Left cardiac atrium (tissue), 4 donors: ENCODE measurements at regions not wholly inside any gene's neighbourhood (a gene's known extent, or its start where the extent isn't known, plus 50 kb on each side); places are given as distances from the start of the nearest gene placed in this dataset.
"Not testable (repeated sequence)": the region's sequence is repeated elsewhere in the genome, so short reads cannot be mapped to it uniquely, and the experiment has no call there.

Source experiments
- ATAC-seq, 2 donors: fragments of 200-7000 bp; cut with Tn5 transposase; one replicate each; pipeline ENCODE4 v1.9.1; 2020; ENCODE audit warnings: mild to moderate bottlenecking in 2 of 2, moderate library complexity in 2 of 2
- DNase-seq: peaks from one replicate; pipeline ENCODE4 v3.0.0-alpha.2; 2020
- intact Hi-C, 2 donors: fragments of 100-400 bp; cut with DNase I; formaldehyde crosslinking; loops; one replicate each; pipeline versions ENCODE4 v1.14.1 to v1.15.1; 2022 to 2023
- donor health status: DM: no; HTN: yes; CAD: no.
- donor health status: DM: no; HTN: yes; CAD: no; lungs with severe emphysema.
- donor health status: DM: yes; HTN: yes; CAD: no.
- donor health status: Dilated cardiomyopathy.

DNA sequence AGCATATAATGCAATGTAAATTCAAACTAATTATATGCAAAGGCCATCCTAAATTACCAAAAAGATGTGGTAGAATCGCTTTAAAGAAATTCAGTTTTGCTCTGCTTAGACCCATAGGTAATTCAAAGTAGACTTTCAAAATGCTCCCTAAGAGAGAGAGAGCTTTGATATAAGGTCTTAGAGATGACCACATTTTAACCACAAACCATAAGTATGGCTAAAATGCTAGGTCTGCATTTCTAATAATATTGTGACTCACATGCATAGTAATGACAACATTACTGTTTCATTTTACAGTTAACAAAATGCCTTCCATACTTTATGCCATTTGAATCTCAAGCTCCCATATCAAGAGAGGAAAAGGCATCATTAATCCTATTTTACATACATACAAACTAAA, 144.5 kb downstream of the RAD51AP2 start:
- no peak for DNase-seq
- ATAC-seq = no peak
- intact Hi-C loops = no loop called here

DNA sequence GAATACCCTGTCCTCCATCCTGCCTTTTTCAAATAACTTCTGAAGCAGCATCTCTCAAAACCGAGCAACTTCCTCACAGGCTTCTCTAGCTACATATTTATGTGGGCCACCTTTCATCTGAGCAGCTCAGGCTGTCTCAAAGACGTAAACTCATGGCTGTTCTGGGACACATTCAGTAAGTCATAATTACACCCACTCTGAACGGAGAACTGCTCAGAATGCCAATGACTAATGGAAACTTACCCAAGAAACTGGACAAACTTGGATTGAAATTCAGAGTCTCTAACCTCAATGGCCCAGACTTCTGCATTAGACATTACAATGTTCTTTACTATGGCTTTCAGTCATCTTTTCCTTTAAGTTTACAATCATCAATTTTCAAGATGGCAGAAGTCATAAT, 145.2 kb downstream of the RAD51AP2 start:
- intact Hi-C loops = no loop called here
- DNase-seq = no peak
- ATAC-seq = no peak

DNA sequence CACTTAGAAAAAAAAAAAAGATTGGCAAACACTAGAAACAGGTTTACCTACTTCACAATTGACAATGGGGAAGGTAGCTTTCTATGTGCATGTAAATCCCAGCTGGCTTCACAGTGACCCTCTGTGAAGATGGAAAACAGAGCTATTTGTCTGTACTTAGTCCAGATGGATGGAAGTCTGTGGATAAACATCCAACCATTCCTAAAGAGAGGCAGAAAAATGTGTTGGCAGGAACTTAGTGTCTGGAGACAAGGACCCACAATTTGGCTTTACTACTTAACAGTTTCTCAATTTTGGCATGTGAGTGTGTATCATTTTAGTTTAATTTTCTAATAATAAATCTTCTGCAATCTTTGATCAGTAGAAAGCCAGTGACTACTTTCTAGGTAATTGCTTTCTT, 154.4 kb downstream of the RAD51AP2 start:
- intact Hi-C loops = no loop called here
- no peak for ATAC-seq
- no peak for DNase-seq

DNA sequence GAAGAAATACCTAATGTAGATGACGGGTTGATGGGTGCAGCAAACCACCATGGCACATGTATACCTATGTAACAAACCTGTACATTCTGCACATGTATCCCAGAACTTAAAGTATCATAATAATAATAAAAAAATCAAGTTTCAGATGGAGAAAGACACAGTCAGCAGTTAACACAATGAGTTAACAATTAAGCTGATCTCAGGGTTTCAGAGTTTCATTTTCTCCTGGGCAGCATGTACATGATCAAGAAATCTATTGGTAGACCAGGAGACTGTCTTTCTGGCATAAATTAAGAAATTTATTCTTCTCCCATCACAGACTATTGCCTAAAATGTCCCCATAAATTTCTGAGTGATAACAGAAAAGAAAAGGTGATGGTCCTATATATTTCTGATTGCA, 155.3 kb downstream of the RAD51AP2 start:
- no peak for ATAC-seq
- intact Hi-C loops = no loop called here
- no peak for DNase-seq

DNA sequence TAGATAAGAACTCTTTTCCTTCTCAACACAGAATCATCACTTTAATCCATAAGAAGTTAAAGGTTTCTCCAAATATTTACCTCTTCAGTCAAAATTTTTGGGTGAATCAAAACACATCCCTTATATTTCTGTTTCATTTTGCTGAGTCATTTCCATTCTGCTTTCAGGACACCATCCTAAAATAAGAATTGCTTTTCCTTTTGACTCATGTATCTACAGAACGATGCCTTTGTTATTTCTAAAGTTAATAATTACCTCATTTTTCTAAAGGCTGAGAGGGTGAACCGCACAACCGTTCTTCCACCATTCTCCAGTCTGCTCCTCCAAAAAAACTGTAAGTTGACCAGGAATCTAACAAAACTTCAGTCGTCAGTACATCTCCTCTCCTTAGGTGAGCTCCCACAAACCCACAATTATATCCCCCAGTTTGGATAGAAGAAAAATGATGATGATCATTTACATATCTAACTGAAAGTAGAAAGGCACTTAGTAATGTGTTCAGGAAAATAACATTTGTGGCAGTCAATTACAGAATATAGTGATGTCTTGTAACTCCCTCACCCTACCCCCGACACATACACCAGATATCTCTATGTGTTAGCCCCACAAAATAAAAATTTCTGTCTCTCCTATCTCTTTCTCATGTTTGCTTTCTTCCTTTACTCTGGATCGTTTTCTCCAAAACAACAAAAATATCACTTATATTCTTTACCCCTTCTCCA, 162.5 kb downstream of the RAD51AP2 start:
- intact Hi-C loops = no loop called here
- no peak for ATAC-seq
- no peak for DNase-seq

DNA sequence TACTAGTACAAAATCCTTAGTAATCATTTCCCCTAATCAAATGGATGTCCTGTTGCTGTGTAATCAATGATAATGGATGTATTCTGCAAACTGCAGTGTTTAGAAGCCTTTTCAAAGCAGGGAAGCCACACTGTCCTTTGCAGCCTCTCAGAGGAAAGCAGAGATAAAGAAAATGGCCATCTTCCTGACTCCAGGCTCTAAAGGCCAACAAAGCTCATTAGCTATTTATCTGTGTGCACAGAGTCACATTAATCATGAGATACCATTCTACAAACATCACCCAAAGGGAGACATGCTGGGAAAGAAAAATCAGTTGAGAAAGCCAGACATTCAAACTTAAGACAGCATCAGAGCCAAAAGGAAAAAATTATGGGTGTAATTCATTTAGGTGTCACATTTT, 165.0 kb downstream of the RAD51AP2 start:
- intact Hi-C loops = no loop called here
- no peak for DNase-seq
- ATAC-seq = no peak

DNA sequence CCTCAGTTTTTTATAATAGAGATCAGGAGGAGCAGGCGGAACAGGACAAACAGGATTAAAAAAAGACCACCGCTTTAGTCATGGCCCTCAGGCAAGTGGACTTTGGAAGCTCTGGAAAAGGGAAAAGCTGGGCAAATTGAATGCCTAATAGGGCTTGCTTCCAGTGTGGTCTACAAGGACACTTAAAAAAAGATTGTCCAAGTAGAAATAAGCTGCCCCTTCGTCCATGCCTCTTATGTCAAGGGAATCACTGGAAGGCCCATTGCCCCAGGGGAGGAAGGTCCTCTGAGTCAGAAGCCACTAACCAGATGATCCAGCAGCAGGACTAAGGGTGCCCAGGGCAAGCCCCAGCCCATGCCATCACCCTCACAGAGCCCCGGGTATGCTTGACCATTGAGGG, 175.5 kb downstream of the RAD51AP2 start:
- ATAC-seq, intact Hi-C loops, DNase-seq: not testable (repeated sequence)

DNA sequence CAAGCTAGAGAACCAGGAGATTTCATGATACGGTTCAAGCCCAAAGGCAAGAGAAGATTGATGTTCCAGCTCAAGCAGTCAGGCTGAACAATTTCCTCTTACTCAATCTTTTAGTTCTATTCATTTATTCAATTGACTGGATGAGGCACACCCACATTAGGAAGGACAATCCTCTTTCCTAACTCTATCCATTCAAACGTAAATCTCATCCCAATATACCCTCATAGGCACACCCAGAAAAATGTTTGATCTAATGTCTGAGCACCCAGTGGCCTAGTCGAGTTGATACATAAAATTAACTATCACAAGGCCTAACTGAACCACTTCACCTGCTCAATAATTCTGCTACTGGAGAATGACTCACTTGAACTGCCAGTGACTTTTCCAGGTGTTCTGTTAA, 180.7 kb downstream of the RAD51AP2 start:
- DNase-seq (no peak), ATAC-seq (no peak)
- intact Hi-C loops = no loop called here

DNA sequence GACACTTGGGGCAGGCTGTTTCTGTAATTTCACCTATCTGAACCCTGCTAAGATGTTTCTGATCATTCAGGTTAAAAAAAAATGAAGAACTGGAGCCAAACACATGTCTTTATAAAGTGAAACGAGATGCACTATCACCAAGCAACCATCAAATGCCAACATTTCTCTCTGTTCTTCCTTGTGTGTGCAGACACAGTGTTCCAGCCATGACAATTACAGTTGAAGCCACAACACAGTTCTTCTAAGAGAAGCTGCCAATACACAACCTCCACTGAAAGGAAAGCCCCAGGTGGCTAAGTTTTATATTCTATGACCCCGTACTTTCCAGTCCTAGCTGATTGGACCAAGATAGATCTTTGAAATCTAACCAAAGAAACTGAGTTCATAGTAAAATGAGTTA, 181.8 kb downstream of the RAD51AP2 start:
- DNase-seq (no peak), ATAC-seq (no peak)
- intact Hi-C loops = no loop called here

DNA sequence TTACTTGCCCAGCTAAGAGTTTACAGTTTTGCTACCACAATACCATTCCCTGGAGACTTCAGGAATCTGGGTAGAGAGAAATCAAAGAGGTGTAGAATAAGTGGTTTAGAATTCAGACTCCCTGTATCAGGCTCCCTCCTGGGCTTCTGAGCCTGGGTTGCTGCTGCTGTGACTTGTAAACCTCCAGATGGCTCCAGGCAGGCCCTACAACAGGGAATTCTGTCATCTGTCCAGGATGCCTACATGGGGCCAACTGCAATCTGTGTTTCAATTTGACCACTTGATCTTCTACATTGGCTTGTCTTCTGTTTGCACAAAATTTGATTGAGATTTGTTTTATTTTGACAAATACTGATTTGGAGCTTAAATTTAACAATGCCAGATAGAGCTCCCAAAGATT, 183.9 kb downstream of the RAD51AP2 start:
- intact Hi-C loops = no loop called here
- DNase-seq (no peak), ATAC-seq (no peak)

DNA sequence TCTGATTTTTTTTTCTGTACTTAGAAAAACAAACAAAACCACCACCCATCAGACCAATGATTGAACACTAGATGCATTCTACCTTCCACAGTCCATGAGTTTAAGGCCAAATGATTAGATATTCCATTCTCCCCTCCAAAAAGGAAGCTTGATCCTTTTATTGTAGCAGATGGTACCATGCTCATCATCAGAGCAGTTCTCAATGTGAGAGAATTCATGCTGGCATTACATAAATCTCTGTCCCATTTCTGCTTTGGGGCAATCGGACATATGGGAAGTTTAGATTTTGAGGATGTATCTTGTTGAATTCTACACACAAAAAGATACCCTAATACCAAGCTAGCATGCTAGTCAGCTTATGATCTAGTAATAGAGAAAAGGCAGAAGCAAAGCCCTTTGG, 186.6 kb downstream of the RAD51AP2 start:
- intact Hi-C loops = no loop called here
- ATAC-seq = no peak
- no peak for DNase-seq

DNA sequence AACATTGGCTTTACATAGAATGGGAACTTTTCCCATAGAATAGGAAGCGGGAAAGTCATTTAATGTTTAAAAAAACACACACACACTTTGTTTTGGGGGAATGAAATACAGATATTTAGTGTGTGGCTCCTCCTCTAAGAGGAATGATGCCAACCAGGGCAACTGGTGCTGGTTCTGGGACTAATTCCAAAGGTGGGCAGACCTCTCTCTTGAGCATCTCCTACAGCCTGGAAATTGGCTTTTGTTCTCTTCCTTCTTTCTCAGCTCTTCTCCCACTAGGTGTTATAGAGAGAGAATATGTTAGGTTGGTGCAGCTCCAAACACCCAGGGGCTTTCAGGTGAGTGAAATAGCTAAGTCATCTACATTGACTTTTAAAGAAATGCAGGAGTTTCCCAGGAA, 190.1 kb downstream of the RAD51AP2 start:
- DNase-seq = no peak
- ATAC-seq = no peak
- intact Hi-C loops = no loop called here

DNA sequence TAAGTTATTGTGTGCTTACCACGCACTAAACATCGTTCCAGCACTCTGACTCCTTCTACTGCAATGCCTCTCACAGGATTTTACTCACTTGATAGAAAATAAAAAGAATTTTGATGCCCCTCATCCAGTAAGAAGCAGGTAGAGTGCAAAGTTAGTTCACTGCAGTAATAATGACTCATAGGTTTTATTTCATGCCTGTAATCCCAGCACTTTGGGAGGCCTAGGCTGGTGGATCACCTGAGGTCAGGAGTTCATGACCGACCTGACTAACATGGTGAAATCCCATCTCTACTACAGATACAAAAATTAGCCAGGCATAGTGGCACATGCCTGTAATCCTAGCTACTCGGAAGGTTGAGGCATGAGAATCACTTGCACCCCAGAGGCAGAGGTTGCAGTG, 190.6 kb downstream of the RAD51AP2 start:
- intact Hi-C loops = no loop called here
- DNase-seq = no peak
- no peak for ATAC-seq

DNA sequence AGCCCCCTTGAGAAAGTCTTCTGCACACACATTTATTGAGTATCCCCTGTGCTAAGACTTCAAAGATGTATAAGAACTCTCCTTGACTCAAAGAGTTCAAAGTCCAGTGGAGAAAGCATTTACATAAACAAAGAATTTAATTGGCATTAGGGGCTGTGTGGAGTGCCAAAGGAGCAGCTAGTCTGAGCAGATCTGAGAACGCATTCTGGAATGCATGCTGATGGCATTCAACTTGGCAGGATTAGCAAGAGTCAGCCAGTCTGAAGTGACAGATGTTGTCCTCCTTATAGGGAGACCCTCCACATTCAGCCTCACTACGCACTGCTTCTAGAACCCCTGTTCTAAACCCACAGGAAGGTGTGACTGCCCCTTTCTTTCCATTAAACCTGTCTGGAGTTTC, 191.5 kb downstream of the RAD51AP2 start:
- DNase-seq = no peak
- intact Hi-C loops = no loop called here
- ATAC-seq = no peak

DNA sequence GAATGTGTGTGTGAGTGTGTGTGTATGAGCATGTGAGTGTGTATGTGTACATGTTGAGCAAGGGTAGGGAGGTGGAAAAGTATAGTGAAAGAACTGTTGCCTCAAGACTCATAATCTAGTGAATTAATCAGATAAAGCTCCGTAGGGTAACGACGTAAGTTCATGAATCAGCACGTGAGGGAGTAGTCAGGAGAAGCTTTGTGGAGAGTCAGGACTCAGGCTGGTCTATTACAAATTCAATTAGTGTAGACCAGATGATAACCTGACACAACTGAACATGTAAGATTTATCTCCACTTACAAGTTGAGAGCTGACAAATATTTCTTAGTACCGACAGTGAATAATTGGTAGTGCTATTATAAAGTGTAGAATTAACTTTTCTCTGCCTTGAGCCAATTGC, 194.5 kb downstream of the RAD51AP2 start:
- intact Hi-C loops = no loop called here
- DNase-seq = no peak
- ATAC-seq = no peak

DNA sequence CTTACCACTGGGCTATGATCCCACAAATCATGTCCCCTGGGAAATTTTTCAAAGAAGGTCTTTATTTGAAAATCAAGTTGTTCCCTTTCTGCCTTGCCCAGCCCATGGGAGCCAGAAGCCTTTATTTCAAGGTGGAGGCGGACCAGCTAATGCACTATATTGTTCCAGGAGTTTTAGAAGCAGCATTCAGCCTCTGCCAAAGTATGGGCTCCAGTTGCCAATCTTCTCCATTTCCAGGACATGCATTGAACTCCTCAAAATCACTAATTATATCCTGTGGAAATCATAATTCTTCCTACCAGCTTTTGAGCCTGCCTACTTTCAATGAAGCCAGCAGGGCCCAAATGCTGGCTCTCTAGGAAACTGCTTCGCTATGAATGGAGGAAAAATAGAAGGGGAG, 195.8 kb downstream of the RAD51AP2 start:
- intact Hi-C loops = no loop called here
- DNase-seq (no peak), ATAC-seq (no peak)

DNA sequence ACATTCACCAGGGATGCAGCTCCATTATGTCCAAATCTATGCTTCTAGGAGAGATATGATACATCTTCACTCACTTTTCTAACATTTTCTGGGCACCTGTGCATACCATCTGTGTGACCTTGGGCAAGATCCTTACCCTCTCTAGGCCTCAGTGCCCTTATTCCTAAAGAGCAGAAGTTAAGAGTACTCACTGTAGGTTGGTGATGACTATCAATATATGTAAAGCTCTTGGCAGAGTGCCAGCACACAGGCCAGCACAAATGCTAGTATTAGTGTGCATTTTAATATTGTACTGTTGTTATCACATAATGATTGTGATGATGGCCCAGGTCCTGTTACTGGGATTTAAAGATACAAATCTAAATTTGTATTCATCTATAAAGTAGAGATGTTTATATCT, 199.2 kb downstream of the RAD51AP2 start:
- intact Hi-C loops = loop anchor here (10.0 kb wide), 2 partner anchors 346 to 544 kb away; no protein-coding TSS in a partner anchor
- DNase-seq (no peak), ATAC-seq (no peak)

DNA sequence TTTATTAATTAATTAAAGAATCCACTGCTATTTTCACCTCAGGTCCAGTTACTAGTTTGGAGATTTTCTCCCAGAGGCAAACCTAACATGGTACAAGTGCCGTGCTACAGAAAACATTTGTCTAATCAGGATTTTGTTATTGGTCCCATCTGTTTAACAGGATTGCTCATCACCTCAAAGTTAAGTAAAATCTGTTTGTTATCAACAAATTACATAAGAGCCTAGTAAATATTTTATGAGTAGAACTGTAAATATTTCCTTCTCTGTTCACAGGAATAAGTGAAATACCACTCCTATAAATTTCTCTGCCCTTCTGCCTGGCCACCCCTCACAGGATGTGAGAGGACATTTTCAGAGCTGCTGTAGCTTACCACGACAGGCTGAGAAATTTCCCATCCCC, 200.2 kb downstream of the RAD51AP2 start:
- no peak for DNase-seq
- no peak for ATAC-seq
- intact Hi-C loops = loop anchor here (10.0 kb wide), 2 partner anchors 347 to 543 kb away; no protein-coding TSS in a partner anchor

DNA sequence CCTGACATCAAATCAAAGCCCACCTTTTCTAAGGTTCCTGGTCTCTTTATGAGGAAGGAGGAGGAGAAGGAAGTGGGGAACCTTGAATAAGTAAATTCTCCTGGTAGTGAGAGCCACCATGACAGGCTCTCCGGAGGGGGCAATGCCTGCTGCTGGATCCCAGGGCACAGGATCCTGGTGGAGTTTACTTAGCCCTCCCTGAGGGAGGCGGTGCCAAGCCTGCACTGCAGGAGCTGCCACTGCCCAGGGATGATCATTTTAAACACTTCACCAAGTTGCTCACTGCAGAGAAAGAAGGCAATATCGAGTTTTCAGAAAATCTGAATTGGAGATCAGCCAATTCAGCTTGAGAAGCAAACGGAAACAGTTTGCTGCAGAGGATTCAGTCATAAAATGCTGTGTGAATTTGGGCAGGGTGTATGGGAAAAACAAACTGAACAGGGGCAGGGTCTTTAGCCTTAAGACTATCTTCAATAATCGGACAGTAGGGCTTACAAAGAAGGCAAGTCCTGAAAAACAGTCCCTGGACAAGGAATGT, 200.7 kb downstream of the RAD51AP2 start:
- no peak for ATAC-seq
- intact Hi-C loops = loop anchor here (10.0 kb wide), 2 partner anchors 347 to 543 kb away; no protein-coding TSS in a partner anchor
- no peak for DNase-seq

DNA sequence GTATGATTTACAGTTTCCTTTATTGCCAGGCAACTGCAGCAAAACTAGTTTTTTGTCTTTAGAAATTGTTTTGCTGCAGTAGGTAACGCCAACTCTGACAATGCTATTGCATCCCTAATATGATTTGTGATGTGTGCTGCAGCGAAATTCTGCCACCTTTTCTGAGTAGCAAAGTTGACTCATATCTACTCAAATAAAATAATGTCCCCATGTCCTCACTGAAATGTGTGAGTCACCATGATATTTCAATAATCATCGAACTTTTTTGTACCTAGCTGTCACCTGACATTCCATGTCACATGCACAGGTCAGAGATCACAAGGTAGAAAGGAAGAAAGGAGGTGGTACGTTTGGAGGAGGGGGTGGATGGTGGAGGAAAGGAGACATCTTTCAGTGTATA, 205.0 kb downstream of the RAD51AP2 start:
- intact Hi-C loops = loop anchor here (10.0 kb wide), 2 partner anchors 352 to 538 kb away; no protein-coding TSS in a partner anchor
- ATAC-seq (no peak), DNase-seq (no peak)
